Lung microvascular endothelial cell (primary cell): ENCODE measurements at regions not wholly inside any gene's neighbourhood (a gene's known extent, or its start where the extent isn't known, plus 50 kb on each side); places are given as distances from the start of the nearest gene placed in this dataset.
"Not testable (repeated sequence)": the region's sequence is repeated elsewhere in the genome, so short reads cannot be mapped to it uniquely, and the experiment has no call there.

ENCODE experiments used
- DNase-seq, 2 donors: peaks; one replicate each; pipeline versions ENCODE4 v3.0.0 to v3.0.0-alpha.2; 2010; ENCODE audit warnings: low read depth in 2 of 2

- no peak for DNase-seq
These were observed 1328.3 kb downstream of the TECRL start for GRCh38 chr4:63080934-63081333.

- no peak for DNase-seq
These were observed 1345.5 kb downstream of the TECRL start for GRCh38 chr4:63063760-63064159.

- not testable (repeated sequence) for DNase-seq
These were observed 1346.4 kb downstream of the TECRL start for GRCh38 chr4:63062891-63063290.

DNA sequence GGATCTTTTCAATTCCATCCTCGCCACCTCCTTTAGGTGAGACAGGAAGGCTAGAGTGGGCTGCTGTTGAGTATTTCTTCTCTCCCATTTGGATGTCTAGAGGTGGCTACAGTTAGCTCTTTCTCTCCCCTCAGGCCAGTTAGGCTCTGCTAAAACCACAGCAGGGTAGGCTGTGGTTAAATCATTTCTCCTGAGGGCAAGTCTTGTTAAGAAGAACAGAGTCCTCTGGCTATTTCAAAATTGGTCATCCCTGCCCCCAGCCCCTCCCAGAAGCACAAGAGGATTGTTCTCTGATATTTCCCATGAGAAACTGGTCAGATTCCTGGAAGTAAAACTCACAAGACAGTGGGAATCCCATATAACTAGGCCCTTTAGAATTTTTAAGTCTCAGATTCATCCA lies 1359.5 kb downstream of the TECRL start:
- no peak for DNase-seq

- DNase-seq: no peak
These were observed 1360.0 kb downstream of the TECRL start for GRCh38 chr4:63049278-63049677.

GRCh38 chr4:63036159-63036866 lies 1372.9 kb downstream of the TECRL start:
- no peak for DNase-seq

DNA sequence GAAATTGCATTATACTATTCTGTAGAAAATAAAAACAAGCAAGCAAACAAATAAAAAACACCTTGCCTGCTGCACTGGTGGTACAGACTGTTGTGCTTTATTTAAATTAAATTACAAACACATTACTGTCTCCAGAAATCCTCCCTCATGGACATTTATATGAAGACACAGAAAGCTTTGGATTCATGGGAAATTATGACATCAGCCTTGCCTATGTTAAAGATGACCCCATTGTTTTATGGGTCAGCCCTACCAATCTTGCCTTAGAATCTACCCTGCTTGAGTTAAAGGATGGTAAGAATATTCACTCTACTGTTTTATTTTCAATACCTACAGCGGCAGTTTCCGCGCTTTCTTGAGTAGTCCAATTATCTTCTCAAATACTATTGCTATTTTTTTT lies 1379.9 kb downstream of the TECRL start:
- no peak for DNase-seq

- DNase-seq: no peak
These were observed 1388.6 kb downstream of the TECRL start for GRCh38 chr4:63020661-63021060.

DNA sequence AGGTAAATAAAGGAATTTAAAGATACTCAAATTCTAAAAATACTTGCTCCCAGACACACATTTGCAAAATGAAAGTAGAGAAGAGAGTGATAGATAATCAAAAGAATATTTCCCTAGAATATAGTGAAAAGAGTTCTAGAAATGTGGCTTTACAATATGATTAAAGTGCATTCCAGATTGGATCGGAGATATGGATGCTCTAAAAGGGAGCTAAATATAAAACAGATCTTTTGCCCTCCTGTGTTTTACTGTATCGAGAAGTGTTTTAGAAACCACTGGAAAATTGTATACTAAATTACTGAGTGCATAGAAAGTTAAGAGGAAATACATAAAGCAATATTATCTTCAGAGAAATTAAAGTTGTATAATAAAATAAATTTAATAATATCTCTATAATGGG lies 1392.0 kb downstream of the TECRL start:
- DNase-seq: no peak

- no peak for DNase-seq
These were observed 1438.4 kb downstream of the TECRL start for GRCh38 chr4:62970846-62971245.

DNA sequence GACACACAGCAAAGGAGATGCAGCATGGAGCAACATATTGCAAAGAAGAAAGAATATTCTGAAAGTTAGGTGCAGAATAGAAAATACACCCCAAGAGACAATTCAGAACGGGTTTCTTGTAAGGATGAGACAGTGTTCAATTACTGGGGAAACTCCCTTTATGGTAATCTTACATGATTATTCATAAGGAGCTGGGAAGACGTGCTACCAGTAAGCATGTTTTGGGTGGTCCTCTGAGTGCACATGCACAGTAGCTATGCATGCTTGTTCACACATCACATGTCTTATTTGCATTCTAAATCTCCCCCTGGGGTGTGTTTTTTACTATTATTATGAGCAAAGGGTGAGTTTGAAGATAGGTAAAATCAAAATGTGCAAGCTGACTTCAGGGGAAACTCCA lies 1448.8 kb downstream of the TECRL start:
- no peak for DNase-seq

DNA sequence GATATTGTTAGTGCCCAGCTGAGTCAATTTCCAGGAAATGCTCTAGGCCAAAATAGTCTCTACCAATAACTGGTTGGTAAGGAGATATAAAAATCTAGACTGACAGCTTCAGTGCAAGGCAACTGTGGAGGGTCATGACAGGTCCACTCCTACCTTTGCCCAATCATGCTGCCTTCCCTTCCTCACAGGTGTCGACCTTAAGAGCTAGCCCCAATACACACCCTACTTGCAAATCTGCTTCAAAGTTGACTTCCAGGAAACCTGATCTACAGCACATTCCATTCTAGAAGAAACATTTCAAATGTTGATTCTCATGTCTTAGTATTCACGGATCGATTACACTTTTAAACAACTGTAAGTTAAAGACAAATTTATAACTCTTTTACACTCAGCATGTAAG lies 1455.5 kb downstream of the TECRL start:
- no peak for DNase-seq

DNA sequence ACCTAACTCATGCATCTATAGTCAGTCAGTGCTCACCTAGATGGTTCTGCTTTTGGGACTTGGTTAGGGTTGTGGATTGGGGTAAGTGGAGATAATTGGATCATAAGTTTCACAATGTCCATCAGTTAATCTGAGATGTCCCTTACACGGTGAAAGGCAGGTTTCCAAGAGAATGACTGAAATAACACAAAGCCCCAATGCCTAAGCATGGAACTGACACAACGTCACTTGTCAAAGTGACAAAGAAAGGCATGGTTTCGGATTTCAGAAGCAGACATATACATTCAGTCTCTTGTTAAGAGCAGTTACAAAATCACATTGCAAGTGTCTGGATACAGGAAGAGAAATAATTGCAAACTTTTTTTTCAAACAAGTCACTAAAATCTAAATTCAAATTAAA lies 1456.9 kb downstream of the TECRL start:
- DNase-seq: no peak

GRCh38 chr4:62948108-62948507 lies 1461.1 kb downstream of the TECRL start:
- DNase-seq: no peak

DNA sequence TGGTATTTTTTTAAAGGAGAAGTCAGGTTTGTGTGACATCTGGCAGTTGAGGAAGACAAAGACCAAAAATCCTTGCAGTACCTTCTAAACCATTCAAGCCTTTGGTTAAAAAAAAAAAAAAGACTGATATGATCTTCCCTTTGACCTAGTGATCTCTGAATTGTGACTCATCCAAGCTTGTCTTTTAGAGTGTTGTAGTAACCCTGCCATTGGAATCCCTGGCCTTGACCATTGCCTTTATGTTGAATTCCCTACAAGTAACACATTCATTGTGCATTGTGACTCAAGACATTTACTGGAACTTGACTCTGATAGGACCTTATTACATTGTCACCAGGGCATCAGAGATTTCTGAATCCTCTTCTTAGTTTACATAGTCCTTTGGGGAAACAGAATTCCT lies 1469.0 kb downstream of the TECRL start:
- no peak for DNase-seq

DNA sequence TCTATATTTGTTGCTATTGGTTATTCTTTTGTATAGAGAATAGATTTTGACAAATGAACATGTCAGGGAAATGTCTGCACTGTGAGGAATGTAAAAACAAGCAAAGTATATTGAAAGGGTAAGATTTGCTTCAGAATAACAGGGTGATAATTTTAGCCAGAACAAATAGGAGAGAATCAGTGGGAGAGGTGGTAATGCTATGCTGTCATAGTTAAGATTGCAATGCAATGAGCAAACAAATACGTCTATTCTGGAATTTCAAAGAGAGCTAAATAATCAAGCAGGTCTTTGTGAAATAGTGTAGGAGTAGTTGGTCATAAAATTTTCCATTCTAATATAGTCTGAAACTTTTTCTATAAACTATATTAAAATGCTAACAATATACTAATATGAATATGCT lies 1478.4 kb downstream of the TECRL start:
- DNase-seq: no peak

DNA sequence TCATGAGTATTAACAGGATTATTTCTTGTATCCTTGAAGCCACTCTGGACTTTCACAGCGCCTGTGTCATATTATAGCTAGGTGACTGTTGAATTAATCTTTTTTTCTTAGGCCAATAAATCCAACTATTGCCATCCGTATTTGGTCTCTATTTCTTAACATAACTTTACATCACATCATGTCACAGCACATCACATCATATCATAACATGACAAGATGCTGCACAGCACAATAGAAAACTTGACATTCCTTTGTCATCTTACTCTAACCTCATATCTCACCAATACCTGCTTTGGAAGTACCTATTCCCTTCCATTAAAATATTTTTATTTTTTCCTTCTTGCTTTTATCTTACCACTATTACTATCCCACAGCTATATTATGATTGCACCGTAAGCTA lies 1480.8 kb downstream of the TECRL start:
- no peak for DNase-seq

DNA sequence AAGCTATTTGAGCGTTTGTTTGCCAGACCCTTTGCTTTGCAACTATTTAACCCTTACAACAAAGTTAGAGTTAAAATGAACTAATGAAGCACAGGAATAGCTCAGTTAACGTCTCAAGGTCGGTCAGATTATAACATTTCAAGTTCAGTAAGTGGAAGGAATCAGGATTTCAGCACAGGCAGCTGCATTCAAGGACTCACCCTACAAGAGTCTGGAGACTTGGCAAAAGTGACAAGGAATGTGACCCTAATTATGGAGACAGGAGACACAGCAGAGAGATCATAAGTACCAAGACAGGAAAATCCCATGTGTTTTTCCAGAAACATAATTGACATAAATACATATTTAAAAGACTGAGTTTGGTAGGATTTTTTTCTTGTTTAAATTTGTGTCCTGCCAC lies 1481.7 kb downstream of the TECRL start:
- DNase-seq: no peak

DNA sequence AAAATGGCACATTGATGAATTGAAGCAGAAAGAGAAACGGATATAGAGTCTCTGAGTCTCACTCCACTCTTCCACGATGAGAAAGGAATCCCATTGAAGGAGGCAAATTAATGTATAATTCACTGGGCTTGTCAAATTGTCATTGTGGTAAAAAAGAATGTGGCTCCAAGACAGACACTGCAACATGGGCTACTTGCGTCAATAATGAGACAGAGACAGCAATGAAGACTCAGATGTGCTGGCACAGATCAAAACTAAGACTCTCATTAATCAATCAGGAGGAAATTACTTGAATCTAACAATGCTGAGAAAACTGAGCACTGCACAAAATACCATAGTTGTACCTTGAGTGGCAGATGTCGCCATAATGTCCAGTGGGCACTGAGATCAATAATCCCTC lies 1485.5 kb downstream of the TECRL start:
- DNase-seq: no peak

- DNase-seq: no peak
These were observed 1491.6 kb downstream of the TECRL start for GRCh38 chr4:62917649-62918048.

DNA sequence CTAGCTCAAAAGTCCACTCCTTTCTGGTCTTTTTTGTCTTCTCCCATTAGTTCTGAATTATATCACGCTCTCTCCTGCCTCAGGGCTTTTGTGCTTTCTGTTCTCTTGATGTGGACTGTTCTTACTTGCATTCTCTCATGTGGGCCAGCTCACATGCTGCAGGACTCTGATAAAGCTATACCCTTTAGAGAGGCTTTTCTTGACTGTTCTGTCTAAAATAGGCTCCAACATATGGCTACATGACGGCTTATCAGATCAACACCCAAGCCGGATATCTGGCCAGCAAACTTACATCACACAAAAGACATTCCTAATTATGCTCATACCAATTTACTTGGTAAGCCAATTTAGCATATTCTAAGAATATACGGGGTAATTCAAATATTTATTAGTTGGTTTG lies 1494.5 kb downstream of the TECRL start:
- DNase-seq: no peak

- no peak for DNase-seq
These were observed 1496.2 kb downstream of the TECRL start for GRCh38 chr4:62913065-62913464.

DNA sequence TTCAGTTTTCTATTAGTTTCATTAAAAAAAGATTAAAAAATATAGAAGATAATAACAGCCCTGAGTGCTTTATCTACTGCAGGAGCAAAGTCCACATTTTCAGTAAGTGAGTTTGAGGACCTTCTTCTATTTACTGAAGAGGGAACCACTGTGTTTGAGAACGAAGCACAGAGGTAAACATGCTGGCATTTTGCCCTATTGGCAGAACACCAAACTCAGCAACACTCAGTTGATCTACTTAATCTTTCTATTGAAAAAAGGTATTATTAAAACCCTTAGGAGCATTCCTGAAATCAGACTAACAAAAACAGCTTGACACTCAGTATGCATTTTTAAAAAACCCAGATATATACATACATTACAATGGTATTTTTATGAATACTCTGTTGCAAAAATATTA lies 1496.7 kb downstream of the TECRL start:
- DNase-seq: no peak

- DNase-seq: no peak
These were observed 1500.0 kb downstream of the TECRL start for GRCh38 chr4:62909238-62909637.
